Left lung (tissue), 4 donors: ENCODE measurements at regions not wholly inside any gene's neighbourhood (a gene's known extent, or its start where the extent isn't known, plus 50 kb on each side); places are given as distances from the start of the nearest gene placed in this dataset.

Experiments used
- ATAC-seq: fragments of 200-7000 bp; cut with Tn5 transposase; one replicate; pipeline ENCODE4 v1.9.1; 2020; ENCODE audit warnings: moderate library complexity
- DNase-seq, 4 donors: peaks; one replicate each; pipeline ENCODE4 v3.0.0-alpha.2; 2013 to 2020
- H3K27ac ChIP-seq, 2 donors: fragments of 200-600 bp; sonication (generic) in 1 of 2; one replicate each; pipeline versions ENCODE4 v1.5.0 to v1.8.0; 2020 to 2021
- H3K27me3 ChIP-seq, 2 donors: fragments of 200-600 bp; sonication (generic) in 1 of 2; one replicate each; pipeline versions ENCODE4 v1.5.0 to v1.8.0; 2020 to 2021
- H3K36me3 ChIP-seq, 2 donors: fragments of 200-600 bp; sonication (generic) in 1 of 2; one replicate each; pipeline versions ENCODE4 v1.5.0 to v1.8.0; 2020 to 2021
- H3K4me1 ChIP-seq, 2 donors: fragments of 200-600 bp; one replicate each; pipeline ENCODE4 v1.8.0; 2021
- H3K4me3 ChIP-seq, 2 donors: fragments of 200-600 bp; sonication (generic) in 1 of 2; one replicate each; pipeline versions ENCODE4 v1.5.0 to v1.8.0; 2020 to 2021; ENCODE audit warnings: mild to moderate bottlenecking in 1 of 2
- H3K9me3 ChIP-seq, 2 donors: fragments of 200-600 bp; sonication (generic) in 1 of 2; one replicate each; pipeline versions ENCODE4 v1.5.0 to v1.8.0; 2020 to 2021
- intact Hi-C, 2 donors: fragments of 100-400 bp; cut with DNase I; formaldehyde crosslinking; loops; one replicate each; pipeline versions ENCODE4 v1.11.2 to v1.14.2; 2022
- TF ChIP-seq, protein P1 (sequence below), 2 donors: fragments of 200-600 bp; sonication (generic) in 1 of 2; IDR thresholded peaks; one replicate each; pipeline versions ENCODE4 v1.5.0 to v1.8.0; 2021; ENCODE audit warnings: antibody characterized with exemption in 2 of 2
- donor health status: DM: no; HTN: yes; CAD: no.
- donor health status: DM: no; HTN: no; CAD: no.

DNA sequence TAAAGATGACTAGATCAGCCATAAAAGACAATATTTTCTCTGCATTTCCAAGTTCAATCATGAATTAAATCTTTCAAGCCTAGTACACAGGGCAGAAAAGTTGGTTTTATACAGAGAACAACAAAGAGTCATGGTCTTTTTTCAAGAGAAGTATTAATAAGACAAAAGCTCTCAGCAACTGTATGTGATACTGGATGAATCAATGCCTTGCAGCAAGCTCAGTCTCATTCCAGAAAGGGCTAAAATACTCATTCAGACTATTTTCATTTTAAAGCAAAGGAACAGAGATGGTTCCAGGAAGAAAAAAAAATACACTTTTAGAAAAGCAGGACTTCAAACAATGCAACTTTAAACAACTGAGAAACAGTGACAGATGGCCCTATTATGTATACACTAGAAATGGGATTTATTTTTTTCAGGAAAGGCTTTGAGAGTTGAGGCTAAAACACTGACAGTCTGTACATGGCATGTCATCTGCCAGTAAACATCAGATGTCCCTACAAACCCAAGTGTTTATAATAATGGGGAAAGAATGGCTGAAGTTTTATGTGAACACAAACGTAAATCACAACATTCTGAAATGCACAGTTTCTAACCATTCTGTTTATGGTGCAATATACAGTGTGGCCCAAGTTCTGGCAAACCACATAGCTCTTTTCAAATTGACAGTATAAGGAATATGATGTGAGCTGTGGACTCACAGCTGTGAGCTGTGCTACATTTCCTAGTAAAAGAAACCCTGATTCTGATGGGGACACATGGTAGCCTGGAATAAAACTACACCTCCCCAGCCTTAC lies 114.3 kb upstream of the DST start:
- H3K4me3 ChIP-seq = no peak overlapping the region
- intact Hi-C loops = no loop called here
- H3K27ac ChIP-seq = peak overlapping the region; percentile 26 to 60
- H3K27me3 ChIP-seq = no peaks in the 10 kb centered on the region
- DNase-seq (peak in 2 of 4 donors; percentile 49 to 66), ATAC-seq (peak; percentile 7)
- TF ChIP-seq, protein P1, sequence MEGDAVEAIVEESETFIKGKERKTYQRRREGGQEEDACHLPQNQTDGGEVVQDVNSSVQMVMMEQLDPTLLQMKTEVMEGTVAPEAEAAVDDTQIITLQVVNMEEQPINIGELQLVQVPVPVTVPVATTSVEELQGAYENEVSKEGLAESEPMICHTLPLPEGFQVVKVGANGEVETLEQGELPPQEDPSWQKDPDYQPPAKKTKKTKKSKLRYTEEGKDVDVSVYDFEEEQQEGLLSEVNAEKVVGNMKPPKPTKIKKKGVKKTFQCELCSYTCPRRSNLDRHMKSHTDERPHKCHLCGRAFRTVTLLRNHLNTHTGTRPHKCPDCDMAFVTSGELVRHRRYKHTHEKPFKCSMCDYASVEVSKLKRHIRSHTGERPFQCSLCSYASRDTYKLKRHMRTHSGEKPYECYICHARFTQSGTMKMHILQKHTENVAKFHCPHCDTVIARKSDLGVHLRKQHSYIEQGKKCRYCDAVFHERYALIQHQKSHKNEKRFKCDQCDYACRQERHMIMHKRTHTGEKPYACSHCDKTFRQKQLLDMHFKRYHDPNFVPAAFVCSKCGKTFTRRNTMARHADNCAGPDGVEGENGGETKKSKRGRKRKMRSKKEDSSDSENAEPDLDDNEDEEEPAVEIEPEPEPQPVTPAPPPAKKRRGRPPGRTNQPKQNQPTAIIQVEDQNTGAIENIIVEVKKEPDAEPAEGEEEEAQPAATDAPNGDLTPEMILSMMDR (IDR thresholded peaks at IDR 0.05) = no peak
- H3K4me1 ChIP-seq = peaks cover 17% of the 10 kb centered on the region in 2 donors
- no peaks in the 10 kb centered on the region for H3K9me3 ChIP-seq
- H3K36me3 ChIP-seq = no peaks in the 10 kb centered on the region

DNA sequence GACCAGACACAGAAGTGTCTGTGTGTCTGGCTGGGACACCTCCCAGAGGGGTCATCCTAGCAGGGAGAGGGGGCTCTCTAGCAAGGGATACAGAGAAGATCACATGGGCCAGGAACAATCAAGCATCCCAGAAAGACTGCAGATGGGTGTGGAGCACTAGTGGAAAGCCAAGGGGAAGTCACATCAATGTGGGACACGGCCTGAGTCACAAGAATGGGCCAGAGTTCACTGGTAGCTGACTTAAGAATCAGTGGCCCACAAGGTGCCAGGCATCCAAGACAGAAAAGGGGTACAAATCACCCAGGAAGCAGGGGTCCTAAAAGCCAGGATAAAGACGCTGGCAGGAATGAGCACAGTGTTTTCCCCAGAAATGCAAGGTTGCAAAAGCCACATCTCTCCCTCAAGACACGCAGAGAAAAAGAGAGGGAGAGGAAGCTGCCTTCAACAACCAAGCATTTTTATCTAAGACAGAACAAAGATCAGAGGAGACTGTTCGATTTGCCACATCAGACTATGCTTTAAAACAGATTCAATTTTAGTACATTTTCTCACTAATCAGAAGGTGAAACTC lies 113.6 kb upstream of the DST start:
- Histone ChIP-seq H3K4me1 (peaks cover 17 to 19% of the 10 kb centered on the region in 2 donors), H3K27ac (peak overlapping the region; percentile 26 to 60), H3K27me3 (no peaks in the 10 kb centered on the region), H3K36me3 (no peaks in the 10 kb centered on the region), H3K4me3 (no peak overlapping the region), H3K9me3 (no peaks in the 10 kb centered on the region)
- TF ChIP-seq, protein P1 (IDR thresholded peaks at IDR 0.05) = no peak
- DNase-seq (no peak), ATAC-seq (no peak)
- intact Hi-C loops = no loop called here

DNA sequence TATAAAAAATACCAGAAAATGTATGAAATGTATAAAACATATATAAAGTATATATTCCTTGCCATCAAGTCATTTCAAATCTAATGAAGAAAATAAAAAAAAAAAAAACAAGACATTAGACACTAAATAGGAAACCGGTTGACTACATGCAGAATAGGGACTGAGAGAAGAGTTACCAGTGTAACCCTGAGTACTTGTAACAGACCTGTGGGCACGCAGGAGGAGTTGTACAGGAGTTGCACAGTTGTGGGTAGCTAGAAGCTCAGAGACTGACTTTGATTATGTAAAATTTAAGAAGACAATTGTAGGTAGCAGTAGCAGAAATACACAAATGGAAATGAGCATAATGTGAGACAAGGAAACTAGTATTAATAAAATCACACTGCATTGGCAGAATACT lies 112.4 kb upstream of the DST start:
- H3K4me1 ChIP-seq = peaks cover 23% of the 10 kb centered on the region in 2 donors
- H3K4me3 ChIP-seq = no peak overlapping the region
- TF ChIP-seq, protein P1 (IDR thresholded peaks at IDR 0.05) = no peak
- DNase-seq (no peak), ATAC-seq (no peak)
- intact Hi-C loops = no loop called here
- no peak overlapping the region for H3K27ac ChIP-seq
- H3K9me3 ChIP-seq = no peaks in the 10 kb centered on the region
- no peaks in the 10 kb centered on the region for H3K36me3 ChIP-seq
- no peaks in the 10 kb centered on the region for H3K27me3 ChIP-seq

DNA sequence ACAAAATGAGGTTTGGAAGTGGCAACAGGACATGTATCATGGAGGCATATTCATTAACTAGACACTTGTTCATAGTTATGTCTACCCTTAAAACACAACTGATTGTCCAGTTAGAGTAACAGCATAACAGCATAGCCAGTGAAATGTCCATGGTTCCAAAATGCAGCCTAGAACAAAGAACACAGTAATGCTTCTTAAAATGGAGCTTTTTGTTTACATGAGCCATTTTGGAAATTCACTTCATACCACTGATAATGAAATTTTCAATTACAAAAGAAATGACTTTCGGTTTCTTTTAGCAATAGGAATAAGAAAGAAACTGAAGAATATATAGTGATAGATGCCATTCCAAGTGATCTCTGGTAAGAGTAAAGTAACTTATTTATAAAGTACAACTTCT lies 111.1 kb upstream of the DST start:
- Histone ChIP-seq H3K27me3 (no peaks in the 10 kb centered on the region), H3K36me3 (no peaks in the 10 kb centered on the region), H3K4me1 (peaks cover 23% of the 10 kb centered on the region in 2 donors), H3K27ac (no peak overlapping the region), H3K9me3 (no peaks in the 10 kb centered on the region), H3K4me3 (no peak overlapping the region)
- no peak for DNase-seq
- no peak for ATAC-seq
- TF ChIP-seq, protein P1 (IDR thresholded peaks at IDR 0.05) = no peak
- intact Hi-C loops = no loop called here

DNA sequence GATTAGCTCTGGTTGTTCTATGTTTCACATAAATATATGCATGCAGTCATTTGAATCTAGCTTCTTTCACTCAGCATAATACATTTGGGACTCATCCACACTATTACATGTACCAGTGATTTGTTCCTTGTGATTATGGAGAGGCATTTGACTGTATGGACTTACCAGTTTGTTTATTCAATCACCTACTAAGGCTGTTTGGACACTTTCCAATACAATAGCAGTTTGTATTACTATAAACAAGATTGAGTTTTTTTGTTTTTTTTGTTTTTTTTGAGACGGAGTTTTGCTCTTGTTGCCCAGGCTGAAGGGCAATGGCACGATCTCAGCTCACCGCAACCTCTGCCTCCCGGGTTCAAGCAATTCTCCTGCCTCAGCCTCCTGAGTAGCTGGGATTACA lies 109.8 kb upstream of the DST start:
- DNase-seq (no peak), ATAC-seq (no peak)
- peaks cover 22 to 23% of the 10 kb centered on the region in 2 donors for H3K4me1 ChIP-seq
- no peaks in the 10 kb centered on the region for H3K36me3 ChIP-seq
- intact Hi-C loops = no loop called here
- no peaks in the 10 kb centered on the region for H3K27me3 ChIP-seq
- TF ChIP-seq, protein P1 (IDR thresholded peaks at IDR 0.05) = no peak
- peak overlapping the region in 1 of 2 donors; percentile 57 for H3K27ac ChIP-seq
- no peaks in the 10 kb centered on the region for H3K9me3 ChIP-seq
- no peak overlapping the region for H3K4me3 ChIP-seq
